ENCODE measurements at regions not wholly inside any gene's neighbourhood (a gene's known extent, or its start where the extent isn't known, plus 50 kb on each side); places are given as distances from the start of the nearest gene placed in this dataset.

DNA sequence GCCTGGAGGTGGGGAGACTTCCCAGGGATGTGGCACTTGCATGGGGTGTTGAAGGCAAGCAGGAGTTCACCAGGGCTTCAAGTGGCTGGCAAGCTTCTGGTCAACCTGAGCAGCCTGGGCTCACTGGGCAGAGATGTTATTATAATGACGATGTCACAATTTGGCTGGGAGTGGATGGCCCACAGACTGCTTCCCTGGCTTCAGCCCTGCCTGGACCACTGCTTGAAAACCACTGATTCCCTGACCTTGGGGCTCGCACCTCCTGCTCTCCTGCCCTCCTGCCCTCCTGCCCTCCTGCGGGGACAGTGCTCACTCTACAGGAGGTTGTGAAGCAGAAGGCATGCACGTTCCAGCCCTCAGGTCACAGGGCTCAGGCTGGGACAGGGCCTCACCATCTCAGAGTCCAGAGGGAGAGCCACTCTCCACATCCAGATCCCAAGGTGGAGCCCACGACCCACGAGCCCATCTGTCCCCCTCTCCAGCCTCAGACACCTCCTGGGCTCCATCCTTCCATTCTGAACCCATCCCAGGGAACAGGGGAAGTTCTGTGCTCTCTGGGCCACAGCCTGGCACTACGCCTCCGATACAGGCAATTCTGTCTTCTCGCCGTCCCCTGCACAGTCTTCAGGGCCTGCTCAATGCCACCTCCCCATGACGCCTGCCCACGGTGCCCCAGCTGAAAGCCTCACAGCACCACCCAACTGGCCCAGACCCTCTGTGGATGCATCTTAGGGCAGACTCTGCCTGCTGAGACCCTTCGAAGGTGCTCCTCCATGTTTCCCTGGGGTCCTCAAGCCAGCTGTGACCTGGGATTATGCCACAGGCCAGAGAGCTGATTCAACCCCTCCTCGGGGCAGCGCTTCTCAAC lies 241.6 kb upstream of the RAB6C start:
- TF ChIP-seq, protein P1, sequence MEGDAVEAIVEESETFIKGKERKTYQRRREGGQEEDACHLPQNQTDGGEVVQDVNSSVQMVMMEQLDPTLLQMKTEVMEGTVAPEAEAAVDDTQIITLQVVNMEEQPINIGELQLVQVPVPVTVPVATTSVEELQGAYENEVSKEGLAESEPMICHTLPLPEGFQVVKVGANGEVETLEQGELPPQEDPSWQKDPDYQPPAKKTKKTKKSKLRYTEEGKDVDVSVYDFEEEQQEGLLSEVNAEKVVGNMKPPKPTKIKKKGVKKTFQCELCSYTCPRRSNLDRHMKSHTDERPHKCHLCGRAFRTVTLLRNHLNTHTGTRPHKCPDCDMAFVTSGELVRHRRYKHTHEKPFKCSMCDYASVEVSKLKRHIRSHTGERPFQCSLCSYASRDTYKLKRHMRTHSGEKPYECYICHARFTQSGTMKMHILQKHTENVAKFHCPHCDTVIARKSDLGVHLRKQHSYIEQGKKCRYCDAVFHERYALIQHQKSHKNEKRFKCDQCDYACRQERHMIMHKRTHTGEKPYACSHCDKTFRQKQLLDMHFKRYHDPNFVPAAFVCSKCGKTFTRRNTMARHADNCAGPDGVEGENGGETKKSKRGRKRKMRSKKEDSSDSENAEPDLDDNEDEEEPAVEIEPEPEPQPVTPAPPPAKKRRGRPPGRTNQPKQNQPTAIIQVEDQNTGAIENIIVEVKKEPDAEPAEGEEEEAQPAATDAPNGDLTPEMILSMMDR (IDR thresholded peaks at IDR 0.05), result no peak
- no peak for DNase-seq (ENCODE audit: low spot score)
- Histone ChIP-seq H3K4me3 (no peak overlapping the region), H3K27ac (no peak overlapping the region)

DNA sequence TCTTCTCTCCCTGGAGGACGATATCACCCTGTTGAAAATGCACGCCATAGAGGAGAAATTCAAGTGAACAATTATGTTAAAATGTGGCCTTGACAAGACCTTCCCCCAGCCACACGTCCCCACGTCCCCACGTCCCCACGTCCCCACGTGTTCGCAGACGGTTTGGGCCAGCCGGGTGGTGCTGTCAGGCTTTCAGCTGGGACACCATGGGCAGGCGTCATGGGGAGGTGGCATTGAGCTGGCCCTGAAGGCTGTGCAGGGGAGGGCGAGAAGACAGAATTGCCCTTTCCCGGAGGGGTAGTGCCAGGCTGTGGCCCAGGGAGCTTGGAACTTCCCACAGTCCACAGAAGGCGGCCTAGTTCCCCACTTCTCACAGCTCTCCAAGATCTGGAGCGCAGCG lies 240.7 kb upstream of the RAB6C start:
- peak; percentile 61 for DNase-seq (ENCODE audit: low spot score)
- TF ChIP-seq, protein P1 (IDR thresholded peaks at IDR 0.05), result no peak
- Histone ChIP-seq H3K4me3 (no peak overlapping the region), H3K27ac (no peak overlapping the region)

DNA sequence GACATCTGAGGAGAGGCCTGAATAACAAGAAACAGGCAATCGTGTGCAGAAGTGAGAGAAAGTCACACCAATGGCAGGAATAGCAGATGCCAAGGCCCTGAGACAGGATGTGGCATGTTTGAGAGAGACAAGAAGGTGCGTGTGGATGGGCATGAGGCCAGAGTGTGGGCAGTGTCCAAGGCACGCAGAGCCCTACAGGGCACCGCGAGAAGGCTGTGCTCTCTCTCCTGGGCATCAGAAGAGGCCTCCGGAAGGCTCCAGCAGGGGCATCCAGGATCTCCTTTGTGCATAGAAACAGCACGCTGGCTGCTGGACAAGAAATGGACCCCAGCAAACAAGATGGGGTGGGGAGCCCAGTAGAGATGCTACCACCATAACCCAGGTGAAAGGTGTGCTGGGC lies 239.0 kb upstream of the RAB6C start:
- TF ChIP-seq, protein P1 (IDR thresholded peaks at IDR 0.05), result no peak
- peak; percentile 26 for DNase-seq (ENCODE audit: low spot score)
- Histone ChIP-seq H3K27ac (no peak overlapping the region), H3K4me3 (no peak overlapping the region)

GRCh38 chr2:129741165-129741564 lies 238.3 kb upstream of the RAB6C start:
- TF ChIP-seq, protein P1 (IDR thresholded peaks at IDR 0.05), result no peak

GRCh38 chr2:129741623-129742022 lies 237.8 kb upstream of the RAB6C start:
- TF ChIP-seq, protein P1 (IDR thresholded peaks at IDR 0.05), result no peak
- no peak for DNase-seq (ENCODE audit: low spot score)

More at GRCh38 chr2:129741165-129741564, 238.3 kb upstream of the RAB6C start:
- no peak overlapping the region for H3K4me3 ChIP-seq
- H3K27ac ChIP-seq, result no peak overlapping the region
- DNase-seq (ENCODE audit: low spot score), result peak; percentile 43

GRCh38 chr2:129742415-129743180 lies 236.9 kb upstream of the RAB6C start:
- peak; percentile 33 for DNase-seq (ENCODE audit: low spot score)
- TF ChIP-seq, protein P1 (IDR thresholded peaks at IDR 0.05), result no peak
- Histone ChIP-seq H3K27ac (no peak overlapping the region), H3K4me3 (no peak overlapping the region)

More at GRCh38 chr2:129741623-129742022, 237.8 kb upstream of the RAB6C start:
- Histone ChIP-seq H3K4me3 (no peak overlapping the region), H3K27ac (no peak overlapping the region)

Measured in coronary artery (tissue), 2 donors.